Mammary epithelial cell (primary cell): ENCODE measurements at regions not wholly inside any gene's neighbourhood (a gene's known extent, or its start where the extent isn't known, plus 50 kb on each side); places are given as distances from the start of the nearest gene placed in this dataset.

ENCODE experiments used
- EZH2 ChIP-seq: IDR thresholded peaks from 2 replicates; pipeline ENCODE4 v1.6.1; 2012; ENCODE audit warnings: low read length, inconsistent platforms, borderline replicate concordance
- TF ChIP-seq, protein P1 (sequence below), 2 donors: IDR thresholded peaks in 1 of 2; conservative IDR thresholded peaks in 1 of 2; 2 replicates each; pipeline ENCODE4 v1.5.1; 2011 to 2012; ENCODE audit warnings: inconsistent platforms in 2 of 2, low read length in 2 of 2, mild to moderate bottlenecking in 2 of 2, control low read depth in 1 of 2, low read depth in 1 of 2; ENCODE audit not compliant: insufficient read depth in 1 of 2; ENCODE audit errors: extremely low read depth in 1 of 2

DNA sequence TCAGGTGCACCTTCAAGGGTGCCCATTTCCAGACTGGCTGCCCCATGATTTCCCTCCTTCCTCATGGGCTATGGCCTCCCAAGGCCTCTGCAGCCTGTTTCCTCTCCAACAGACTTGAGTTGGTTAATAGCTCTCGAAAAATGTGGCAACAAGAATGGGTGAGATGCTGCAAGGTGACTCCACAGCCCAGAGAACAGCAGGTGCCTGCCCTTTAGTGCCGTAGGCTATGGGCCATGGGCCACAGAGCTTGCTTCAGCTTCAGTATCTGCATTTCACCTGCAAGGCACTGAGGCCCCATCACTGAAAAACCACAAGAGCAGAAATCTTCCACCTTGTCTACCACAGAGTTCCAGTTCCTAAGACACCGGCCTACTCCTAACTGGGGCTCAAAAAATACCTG, 122.0 kb downstream of the ETS2 start:
- TF ChIP-seq EZH2, result no peak
- TF ChIP-seq, protein P1, sequence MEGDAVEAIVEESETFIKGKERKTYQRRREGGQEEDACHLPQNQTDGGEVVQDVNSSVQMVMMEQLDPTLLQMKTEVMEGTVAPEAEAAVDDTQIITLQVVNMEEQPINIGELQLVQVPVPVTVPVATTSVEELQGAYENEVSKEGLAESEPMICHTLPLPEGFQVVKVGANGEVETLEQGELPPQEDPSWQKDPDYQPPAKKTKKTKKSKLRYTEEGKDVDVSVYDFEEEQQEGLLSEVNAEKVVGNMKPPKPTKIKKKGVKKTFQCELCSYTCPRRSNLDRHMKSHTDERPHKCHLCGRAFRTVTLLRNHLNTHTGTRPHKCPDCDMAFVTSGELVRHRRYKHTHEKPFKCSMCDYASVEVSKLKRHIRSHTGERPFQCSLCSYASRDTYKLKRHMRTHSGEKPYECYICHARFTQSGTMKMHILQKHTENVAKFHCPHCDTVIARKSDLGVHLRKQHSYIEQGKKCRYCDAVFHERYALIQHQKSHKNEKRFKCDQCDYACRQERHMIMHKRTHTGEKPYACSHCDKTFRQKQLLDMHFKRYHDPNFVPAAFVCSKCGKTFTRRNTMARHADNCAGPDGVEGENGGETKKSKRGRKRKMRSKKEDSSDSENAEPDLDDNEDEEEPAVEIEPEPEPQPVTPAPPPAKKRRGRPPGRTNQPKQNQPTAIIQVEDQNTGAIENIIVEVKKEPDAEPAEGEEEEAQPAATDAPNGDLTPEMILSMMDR (conservative IDR thresholded peaks at IDR 0.05 in 1 of 2, IDR thresholded peaks at IDR 0.05 in 1 of 2; ENCODE audit: extremely low read depth in 1 of 2, insufficient read depth in 1 of 2, low read depth in 1 of 2, low read length in 2 of 2), result no peak
